H1 (cell line): ENCODE measurements at regions not wholly inside any gene's neighbourhood (a gene's known extent, or its start where the extent isn't known, plus 50 kb on each side); places are given as distances from the start of the nearest gene placed in this dataset.

Source experiments
- CTCF ChIA-PET: fragments of 300-600 bp; sonication (Branson Sonifier 250); formaldehyde crosslinking; loops from one replicate; lab custom pipeline; 2021; ENCODE audit not compliant: partially characterized antibody; lab: Charles Lee
- POLR2A ChIA-PET: fragments of 300-600 bp; sonication (Branson Sonifier 250); formaldehyde crosslinking; loops from one replicate; lab custom pipeline; 2021; ENCODE audit warnings: inconsistent platforms; ENCODE audit not compliant: partially characterized antibody; lab: Charles Lee
- DNase-seq, 2 experiments: peaks; one replicate each; pipeline versions ENCODE4 v3.0.0 to v3.0.0-alpha.2; 2010 to 2022; ENCODE audit warnings: low spot score in 2 of 2, low read depth in 1 of 2, mixed read lengths in 1 of 2
- FAIRE-seq: peaks from 2 replicates; lab custom pipeline; 2011; peaks lifted over from hg19 to GRCh38; lab: Jason Lieb, UNC
- H2AFZ ChIP-seq: 2 replicates; pipeline ENCODE4 v1.8.1; 2012; ENCODE audit warnings: low read length, inconsistent platforms
- H2AK5ac ChIP-seq: 2 replicates; pipeline ENCODE4 v1.6.1; 2013; ENCODE audit warnings: low read depth, low read length
- H2BK120ac ChIP-seq: replicated peaks from 2 replicates; pipeline ENCODE3; 2013; ENCODE audit warnings: low read depth, low read length, inconsistent platforms
- H2BK12ac ChIP-seq: 2 replicates; pipeline ENCODE4 v1.6.1; 2013; ENCODE audit warnings: low read depth, low read length
- H2BK15ac ChIP-seq: 2 replicates; pipeline ENCODE4 v1.6.1; 2013; ENCODE audit warnings: low read length
- H2BK20ac ChIP-seq: 2 replicates; pipeline ENCODE4 v1.6.1; 2013; ENCODE audit warnings: low read length
- H2BK5ac ChIP-seq: 2 replicates; pipeline ENCODE4 v1.6.1; 2013; ENCODE audit warnings: low read depth, low read length
- H3K14ac ChIP-seq: 2 replicates; pipeline ENCODE4 v1.6.1; 2013; ENCODE audit warnings: inconsistent platforms; ENCODE audit not compliant: insufficient read length
- H3K18ac ChIP-seq: 2 replicates; pipeline ENCODE4 v1.6.1; 2013; ENCODE audit warnings: low read length; ENCODE audit errors: extremely low read depth
- H3K23ac ChIP-seq: 2 replicates; pipeline ENCODE4 v1.6.1; 2013; ENCODE audit warnings: inconsistent platforms; ENCODE audit not compliant: insufficient read length
- H3K23me2 ChIP-seq: 2 replicates; pipeline ENCODE4 v1.6.1; 2013; ENCODE audit warnings: low read depth, low read length
- H3K27ac ChIP-seq: 2 replicates; pipeline ENCODE4 v1.6.1; 2011; ENCODE audit warnings: low read depth, low read length, inconsistent platforms
- H3K27me3 ChIP-seq, 4 experiments: replicated peaks in 1 of 4; 1 replicate in 1 of 4; 2 replicates in 3 of 4; pipeline versions ENCODE4 v1.6.1 to v1.8.1; 2011 to 2013; ENCODE audit warnings: low read length in 3 of 4, mild to moderate bottlenecking in 3 of 4, inconsistent platforms in 2 of 4, mixed read lengths in 2 of 4, moderate library complexity in 1 of 4; ENCODE audit not compliant: control insufficient read depth in 3 of 4, insufficient read depth in 3 of 4; ENCODE audit errors: extremely low read depth in 1 of 4
- H3K36me3 ChIP-seq, 4 experiments: 2 replicates each; pipeline versions ENCODE4 v1.6.1 to v1.8.1; 2011 to 2013; ENCODE audit warnings: mild to moderate bottlenecking in 4 of 4, low read length in 3 of 4, moderate library complexity in 2 of 4, control low read depth in 1 of 4, inconsistent platforms in 1 of 4; ENCODE audit not compliant: insufficient read depth in 4 of 4, control insufficient read depth in 2 of 4
- H3K4ac ChIP-seq: replicated peaks from 2 replicates; pipeline ENCODE3; 2013; ENCODE audit warnings: low read length, low read depth, mixed read lengths, inconsistent platforms; ENCODE audit not compliant: insufficient read length
- H3K4me1 ChIP-seq, 4 experiments: replicated peaks in 1 of 4; 1 replicate in 1 of 4; 2 replicates in 3 of 4; pipeline versions ENCODE4 v1.6.1 to v1.8.1; 2011 to 2013; ENCODE audit warnings: low read length in 3 of 4, inconsistent platforms in 2 of 4, mixed read lengths in 1 of 4; ENCODE audit not compliant: insufficient read depth in 4 of 4, control insufficient read depth in 3 of 4
- H3K4me2 ChIP-seq, 2 experiments: 2 replicates each; pipeline versions ENCODE4 v1.6.1 to v1.8.1; 2011 to 2013; ENCODE audit warnings: low read depth in 2 of 2, low read length in 2 of 2, control low read depth in 1 of 2, inconsistent platforms in 1 of 2, mild to moderate bottlenecking in 1 of 2; ENCODE audit not compliant: insufficient read depth in 1 of 2
- H3K4me3 ChIP-seq, 4 experiments: fragments of 200-600, 300-600 bp in 1 of 4; sonication (generic), shearing (Covaris generic), sonication (Bioruptor Twin) in 1 of 4; 2 replicates each; pipeline versions ENCODE4 v1.5.1 to v1.8.1; 2011 to 2016; ENCODE audit warnings: low read length in 4 of 4, low read depth in 3 of 4, control low read depth in 2 of 4, inconsistent platforms in 2 of 4, mild to moderate bottlenecking in 2 of 4, mixed read lengths in 1 of 4, moderate library complexity in 1 of 4; ENCODE audit not compliant: insufficient read depth in 2 of 4; ENCODE audit errors: extremely low read depth in 1 of 4
- H3K56ac ChIP-seq: replicated peaks from 2 replicates; pipeline ENCODE3; 2013; ENCODE audit warnings: low read depth, mild to moderate bottlenecking, mixed read lengths, low read length, inconsistent platforms; ENCODE audit not compliant: insufficient read length
- H3K79me1 ChIP-seq: 2 replicates; pipeline ENCODE4 v1.6.1; 2013; ENCODE audit warnings: low read depth, low read length, control low read depth
- H3K79me2 ChIP-seq, 2 experiments: 2 replicates each; pipeline versions ENCODE4 v1.6.1 to v1.8.1; 2012 to 2013; ENCODE audit warnings: low read length in 2 of 2, mild to moderate bottlenecking in 2 of 2, inconsistent platforms in 1 of 2; ENCODE audit not compliant: insufficient read depth in 2 of 2, control insufficient read depth in 1 of 2
- H3K9ac ChIP-seq, 4 experiments: replicated peaks in 1 of 4; 1 replicate in 1 of 4; 2 replicates in 3 of 4; pipeline versions ENCODE4 v1.6.1 to v1.8.1; 2011 to 2013; ENCODE audit warnings: low read depth in 3 of 4, low read length in 3 of 4, control low read depth in 2 of 4, mild to moderate bottlenecking in 2 of 4, moderate library complexity in 2 of 4, inconsistent platforms in 1 of 4; ENCODE audit errors: extremely low read depth in 1 of 4
- H3K9me3 ChIP-seq, 2 experiments: 2 replicates each; pipeline versions ENCODE4 v1.6.1 to v1.8.1; 2012 to 2013; ENCODE audit warnings: mild to moderate bottlenecking in 2 of 2, moderate library complexity in 2 of 2, control low read depth in 1 of 2, inconsistent platforms in 1 of 2, low read depth in 1 of 2, low read length in 1 of 2, mixed read lengths in 1 of 2; ENCODE audit not compliant: insufficient read depth in 2 of 2
- H4K20me1 ChIP-seq, 2 experiments: replicated peaks in 1 of 2; 2 replicates each; pipeline versions ENCODE3 to v1.8.1; 2011 to 2013; ENCODE audit warnings: inconsistent platforms in 2 of 2, low read length in 2 of 2, mild to moderate bottlenecking in 1 of 2; ENCODE audit not compliant: insufficient read depth in 2 of 2, control insufficient read depth in 1 of 2
- H4K5ac ChIP-seq: 2 replicates; pipeline ENCODE4 v1.6.1; 2013; ENCODE audit warnings: low read length, low read depth, mixed read lengths, inconsistent platforms; ENCODE audit not compliant: insufficient read length
- H4K8ac ChIP-seq: 2 replicates; pipeline ENCODE4 v1.8.0; 2013; ENCODE audit warnings: mild to moderate bottlenecking, moderate library complexity, low read length, inconsistent platforms; ENCODE audit not compliant: insufficient read depth; ENCODE audit errors: extremely low read depth
- H4K91ac ChIP-seq: replicated peaks from 2 replicates; pipeline ENCODE3; 2013; ENCODE audit warnings: low read length, mixed read lengths, inconsistent platforms; ENCODE audit not compliant: insufficient read length
- ASH2L ChIP-seq: fragments of 200-600, 300-600 bp; sonication (generic); IDR thresholded peaks from one replicate; pipeline ENCODE4 v1.7.1; 2017; ENCODE audit warnings: low read length
- POU5F1 ChIP-seq: IDR thresholded peaks from 2 replicates; pipeline ENCODE4 v1.6.1; 2011; ENCODE audit warnings: low read depth, mild to moderate bottlenecking, low read length, moderate library complexity
- WGBS, 2 experiments: shearing (Covaris generic) in 1 of 2; methylation state at CpG; one replicate each; pipeline versions ENCODE4 v1.1.6 to v1.1.7; 2013 to 2015; ENCODE audit warnings: low lambda C conversion rate in 2 of 2, mixed read lengths in 2 of 2, inconsistent platforms in 1 of 2, low coverage in 1 of 2, missing lambda C conversion rate in 1 of 2; ENCODE audit not compliant: insufficient replicate concordance in 2 of 2, insufficient coverage in 1 of 2, insufficient read length in 1 of 2; ENCODE audit errors: extremely low coverage in 1 of 2, missing lambda C conversion rate in 1 of 2; 5-methylcytosine and 5-hydroxymethylcytosine counted together

DNA sequence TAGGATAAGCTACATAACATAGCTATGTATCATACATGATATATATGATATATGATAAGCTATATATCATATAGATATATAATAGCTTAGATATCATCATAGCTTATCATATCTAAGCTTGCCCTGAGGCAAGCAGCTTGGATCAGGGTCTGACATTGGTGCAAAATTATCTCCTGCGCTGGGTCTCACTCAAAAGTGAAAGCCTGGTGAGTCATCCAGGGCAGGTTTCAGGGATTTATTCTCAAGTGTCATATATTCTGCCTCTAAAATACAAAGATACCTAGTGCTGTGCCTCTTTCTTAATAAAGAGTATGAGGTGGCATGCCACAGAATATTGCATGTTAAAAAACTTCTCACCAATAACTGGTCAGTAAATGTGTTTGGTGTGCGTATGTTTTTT is 105.9 kb downstream of the CDC14C start:
- Histone ChIP-seq H3K23ac (no peak overlapping the region), H3K9me3 (no peaks in the 10 kb centered on the region), H4K20me1 (no peaks in the 10 kb centered on the region), H2BK120ac (no peak overlapping the region), H4K5ac (no peak overlapping the region), H3K18ac (no peak overlapping the region), H2BK12ac (no peak overlapping the region; the same call in 1 of the 2 replicates), H3K4me2 (no peak overlapping the region), H2BK20ac (no peak overlapping the region), H3K36me3 (no peaks in the 10 kb centered on the region), H3K23me2 (no peaks in the 10 kb centered on the region), H3K4me1 (peaks cover 0 to 5% (median 0%) of the 10 kb centered on the region in 4 experiments; a peak in 2 of 7 replicates), H3K14ac (no peak overlapping the region), H3K9ac (no peak overlapping the region), H3K56ac (no peak overlapping the region), H3K4me3 (no peak overlapping the region), H3K27me3 (no peaks in the 10 kb centered on the region), H2AFZ (no peak overlapping the region), H3K79me1 (no peaks in the 10 kb centered on the region), H3K27ac (no peak overlapping the region), H2AK5ac (no peak overlapping the region), H3K79me2 (no peaks in the 10 kb centered on the region), H2BK15ac (no peak overlapping the region), H4K8ac (no peak overlapping the region), H4K91ac (no peak overlapping the region), H3K4ac (no peak overlapping the region), H2BK5ac (no peak overlapping the region)
- ChIA-PET POLR2A (no interaction called here), CTCF (interaction anchor here (0.7 to 3.3 kb wide), 4 partner anchors 8 to 29 kb away, joined by 3 to 11 read pairs (median 7); no protein-coding TSS in a partner anchor)
- TF ChIP-seq POU5F1 (no peak), ASH2L (no peak)
- DNase-seq = no peak
- FAIRE-seq = no peak
- 87% methylated on average over 2 of the region's 2 CpGs; no CpG with 5 or more reads in 1 of the 2 experiments for WGBS, 2 experiments
